GM18858 (cell line): ENCODE measurements at regions not wholly inside any gene's neighbourhood (a gene's known extent, or its start where the extent isn't known, plus 50 kb on each side); places are given as distances from the start of the nearest gene placed in this dataset.
"Not testable (repeated sequence)": the region's sequence is repeated elsewhere in the genome, so short reads cannot be mapped to it uniquely, and the experiment has no call there.

ENCODE experiments used
- ATAC-seq: cut with Tn5 transposase; IDR thresholded peaks from one replicate; pipeline ENCODE4 v1.9.1; 2021; ENCODE audit not compliant: unreplicated experiment

DNA sequence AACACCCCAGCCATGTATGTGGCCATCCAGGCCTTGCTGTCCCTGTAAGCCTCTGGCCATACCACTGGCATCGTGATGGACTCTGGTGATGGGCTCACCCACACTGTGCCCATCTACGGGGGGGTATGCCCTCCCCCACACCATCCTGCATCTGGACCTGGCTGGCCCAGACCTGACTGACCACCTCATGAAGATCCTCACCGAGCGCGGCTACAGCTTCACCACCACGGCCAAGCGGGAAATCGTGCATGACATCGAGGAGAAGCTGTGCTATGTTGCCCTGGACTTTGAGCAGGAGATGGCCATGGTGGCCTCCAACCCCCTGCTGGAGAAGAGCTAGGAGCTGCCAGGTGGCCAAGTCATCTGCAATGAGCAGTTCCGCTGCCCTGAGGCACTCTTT lies 80.4 kb upstream of the ZCCHC2 start:
- ATAC-seq: no peak

DNA sequence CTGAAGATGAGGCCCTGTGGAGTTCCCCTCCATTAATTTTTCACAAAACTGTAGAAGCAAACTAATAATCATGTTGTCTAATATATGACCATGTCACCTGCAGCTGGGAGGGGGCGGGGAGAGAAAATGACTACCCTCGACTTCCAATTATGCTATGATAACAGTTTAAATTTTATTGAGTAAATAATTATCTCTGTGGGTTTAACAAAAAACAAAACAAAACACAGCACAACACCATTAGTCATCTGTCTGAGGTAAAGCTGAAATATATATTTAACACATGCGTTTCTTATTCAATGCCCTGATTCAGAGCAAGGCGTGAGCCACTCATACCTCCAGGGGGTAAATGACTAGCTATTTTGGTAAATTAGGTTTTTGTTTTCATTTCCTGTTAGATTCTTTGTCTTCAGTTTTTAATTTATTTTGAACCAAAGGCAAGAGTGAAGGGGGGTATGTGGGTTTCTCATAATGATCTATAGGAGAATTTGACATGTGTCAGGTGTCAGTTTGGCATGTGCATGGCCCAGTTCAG lies 77.4 kb upstream of the ZCCHC2 start:
- ATAC-seq: peak; percentile 49

- ATAC-seq: no peak
Observed at GRCh38 chr18:62446511-62446910, 76.3 kb upstream of the ZCCHC2 start.

- no peak for ATAC-seq
Observed at GRCh38 chr18:62447652-62448051, 75.2 kb upstream of the ZCCHC2 start.

DNA sequence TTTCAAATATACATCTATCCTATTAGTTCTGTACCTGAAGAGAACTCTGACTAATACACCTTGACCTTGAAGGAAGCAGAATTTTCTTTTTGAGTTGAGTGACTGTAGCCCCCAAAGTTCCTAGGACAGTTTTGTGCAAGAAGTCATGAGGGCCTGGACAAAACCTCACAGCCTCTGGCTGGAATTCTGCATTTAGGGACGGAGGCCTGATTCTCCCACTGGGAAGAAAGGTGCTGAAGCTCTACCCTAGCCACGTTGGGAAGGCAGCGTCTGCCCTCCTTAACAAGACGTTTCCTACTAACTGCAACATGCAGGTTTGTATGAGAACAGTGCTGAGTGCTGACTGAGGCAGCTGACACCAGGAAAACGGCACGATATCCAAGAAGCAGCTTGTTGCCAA lies 74.4 kb upstream of the ZCCHC2 start:
- no peak for ATAC-seq

DNA sequence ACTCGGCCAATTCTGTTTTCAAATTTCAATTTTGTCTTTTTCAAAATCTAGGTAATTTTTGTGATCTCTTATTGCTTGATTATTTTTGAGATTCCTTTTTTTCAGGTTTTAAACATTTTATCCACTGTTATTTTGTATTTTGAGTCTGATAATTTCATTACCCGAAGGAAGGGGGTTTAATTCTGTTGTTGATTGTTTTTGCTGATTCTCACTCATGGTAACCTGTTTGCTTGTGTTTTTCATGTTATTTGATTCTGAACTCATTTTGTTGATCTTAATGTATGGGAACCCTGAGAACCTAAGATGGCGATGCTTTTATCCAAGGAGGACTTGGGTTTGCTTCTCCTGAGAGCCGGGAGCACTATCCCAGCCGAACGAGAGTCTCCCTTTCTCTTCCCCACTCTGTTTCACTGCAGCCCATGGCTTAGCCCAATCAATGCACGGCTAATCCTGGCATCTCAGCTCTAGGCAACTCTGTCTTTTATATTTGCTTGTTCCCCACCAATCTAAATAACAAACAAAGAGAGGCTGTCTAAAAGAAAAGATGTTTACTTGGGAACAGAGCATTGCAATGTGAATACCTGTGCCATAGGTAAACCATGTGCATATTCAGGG lies 73.2 kb upstream of the ZCCHC2 start:
- ATAC-seq: no peak

DNA sequence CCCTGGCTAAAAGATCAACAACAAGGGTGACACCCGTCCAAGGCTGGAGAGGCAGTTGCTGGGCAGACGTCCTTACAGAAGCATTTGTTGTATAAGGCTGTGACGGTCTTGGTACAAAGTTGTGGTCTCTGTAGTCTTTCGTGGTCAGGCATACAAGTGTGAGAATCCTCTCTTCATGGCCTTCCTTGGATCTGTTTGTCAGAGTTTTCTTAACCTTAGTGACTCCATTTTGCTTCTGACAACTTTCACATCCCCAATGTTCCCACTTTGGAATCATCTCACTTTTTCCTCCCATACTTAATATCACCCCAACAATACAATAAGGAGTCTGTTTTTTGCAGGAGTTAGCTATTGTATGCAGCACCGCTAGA lies 72.7 kb upstream of the ZCCHC2 start:
- ATAC-seq: no peak

- no peak for ATAC-seq
Observed at GRCh38 chr18:62450546-62451410, 72.0 kb upstream of the ZCCHC2 start.

DNA sequence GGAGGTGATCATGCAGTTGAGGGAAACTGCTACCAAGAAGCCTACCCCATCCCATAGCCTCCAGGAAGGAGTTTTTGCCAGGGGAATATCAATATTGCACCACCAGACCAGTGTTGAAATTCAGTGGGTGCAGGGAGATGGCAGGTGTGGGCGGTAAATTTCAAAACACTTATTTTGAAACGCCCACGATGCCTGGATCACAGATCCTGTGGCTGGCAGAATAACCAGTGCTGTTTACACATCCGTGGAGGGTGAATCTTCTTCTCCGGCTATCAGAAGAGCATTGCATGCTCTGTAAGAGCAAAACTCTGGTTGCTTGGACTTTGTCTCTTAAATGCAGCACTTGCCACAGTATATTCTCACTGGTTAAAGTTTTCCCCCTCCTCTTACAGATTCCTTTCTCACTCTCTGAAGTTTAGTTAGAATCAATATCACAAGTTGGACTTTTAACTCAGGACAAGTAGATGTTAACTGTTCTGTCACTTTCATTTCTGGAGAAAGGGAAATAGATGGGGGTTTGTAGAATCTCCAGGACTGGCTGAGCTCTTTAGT lies 70.5 kb upstream of the ZCCHC2 start:
- ATAC-seq: no peak

- ATAC-seq: no peak
Observed at GRCh38 chr18:62453864-62454263, 69.0 kb upstream of the ZCCHC2 start.

DNA sequence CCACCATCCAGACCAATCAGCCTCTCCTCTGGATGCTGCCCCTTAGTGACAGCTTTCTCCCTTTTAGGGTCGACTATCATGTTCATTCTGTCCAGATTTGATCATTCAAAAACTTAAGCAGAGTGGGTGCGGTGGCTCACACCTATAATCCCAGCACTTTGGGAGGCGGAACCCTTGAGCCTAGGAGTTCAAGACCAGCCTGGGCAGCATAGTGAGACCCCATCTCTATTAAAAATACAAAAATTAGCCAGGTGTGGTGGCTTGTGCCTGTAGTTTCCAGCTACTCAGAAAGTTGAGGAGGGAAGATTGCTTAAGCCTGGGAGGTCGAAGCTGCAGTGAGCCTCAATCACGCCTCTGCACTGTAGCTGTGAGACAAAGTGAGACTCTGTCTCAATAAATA lies 68.3 kb upstream of the ZCCHC2 start:
- ATAC-seq: no peak

GRCh38 chr18:62455222-62455621 lies 67.6 kb upstream of the ZCCHC2 start:
- no peak for ATAC-seq

GRCh38 chr18:62457877-62458276 lies 64.9 kb upstream of the ZCCHC2 start:
- no peak for ATAC-seq

- ATAC-seq: no peak
Observed at GRCh38 chr18:62458346-62458745, 64.5 kb upstream of the ZCCHC2 start.

GRCh38 chr18:62458868-62459716 lies 63.7 kb upstream of the ZCCHC2 start:
- ATAC-seq: no peak

GRCh38 chr18:62460851-62461300 lies 61.9 kb upstream of the ZCCHC2 start:
- no peak for ATAC-seq

- ATAC-seq: no peak
Observed at GRCh38 chr18:62461591-62461990, 61.2 kb upstream of the ZCCHC2 start.

- no peak for ATAC-seq
Observed at GRCh38 chr18:62464266-62464665, 58.6 kb upstream of the ZCCHC2 start.

DNA sequence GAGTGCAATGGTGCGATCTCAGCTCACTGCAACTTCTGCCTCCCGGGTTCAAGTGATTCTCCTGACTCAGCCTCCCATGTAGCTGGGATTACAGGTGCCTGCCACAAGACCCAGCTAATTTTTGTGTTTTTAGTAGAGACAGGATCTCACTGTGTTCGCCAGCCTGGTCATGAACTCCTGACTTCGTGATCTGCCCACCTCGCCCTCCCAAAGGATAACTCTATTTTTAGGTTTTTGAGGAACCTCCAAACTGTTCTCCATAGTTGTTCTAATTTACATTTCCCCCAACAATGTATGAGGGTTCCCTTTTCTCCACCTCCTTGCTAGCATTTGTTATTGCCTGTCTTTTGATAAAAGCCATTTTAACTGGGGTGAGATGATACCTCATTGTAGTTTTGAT lies 53.7 kb upstream of the ZCCHC2 start:
- not testable (repeated sequence) for ATAC-seq
